UCSD-AML1 (cell line): ENCODE measurements at regions not wholly inside any gene's neighbourhood (a gene's known extent, or its start where the extent isn't known, plus 50 kb on each side); places are given as distances from the start of the nearest gene placed in this dataset.

Experiments used
- DNase-seq: peaks from one replicate; lab custom pipeline; 2025; ENCODE audit not compliant: unreplicated experiment; lab: John Stamatoyannopoulos, UW

DNA sequence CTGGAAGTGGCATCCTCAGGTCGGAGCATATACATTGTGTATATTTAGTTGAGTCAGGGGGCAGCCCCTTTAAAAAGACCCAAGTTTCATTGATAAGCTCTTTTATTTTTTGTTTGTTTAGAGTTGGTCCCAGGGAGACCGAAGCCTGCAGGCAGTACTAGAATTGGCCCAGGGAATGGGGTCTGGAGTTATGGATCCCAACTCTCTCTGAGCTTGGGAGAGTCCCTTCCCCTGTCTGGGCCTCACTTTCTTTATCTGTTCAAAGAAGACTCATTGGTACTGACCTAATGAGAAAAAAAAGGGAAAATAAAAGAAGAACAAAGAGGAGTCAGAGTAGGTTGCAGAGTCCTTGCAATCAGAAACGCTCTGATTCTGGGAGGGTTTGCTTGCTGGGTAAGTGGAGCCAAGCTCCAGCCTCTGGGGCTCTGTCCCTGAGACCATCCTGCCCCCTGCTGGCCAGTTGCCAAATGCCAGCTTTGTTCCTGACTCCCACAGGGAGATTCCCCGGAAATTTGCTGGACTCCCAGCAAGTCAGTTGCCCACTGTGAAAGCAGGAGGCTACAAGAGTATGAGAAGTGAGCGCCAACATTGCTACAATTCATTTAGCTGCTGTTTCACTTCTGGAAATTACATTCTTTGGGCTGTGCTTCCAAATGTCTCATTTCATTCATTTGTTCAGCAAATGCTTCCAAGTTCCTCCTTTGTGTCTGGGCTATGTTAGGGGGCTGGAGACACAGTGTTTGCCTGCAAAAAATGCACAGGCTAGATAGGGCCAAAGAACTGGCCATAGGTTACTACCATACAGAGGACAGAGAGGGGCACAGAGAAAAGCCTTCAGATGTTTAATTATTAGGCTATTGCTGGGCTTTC is 156.2 kb downstream of the MELK start:
- DNase-seq = peak; percentile 76

DNA sequence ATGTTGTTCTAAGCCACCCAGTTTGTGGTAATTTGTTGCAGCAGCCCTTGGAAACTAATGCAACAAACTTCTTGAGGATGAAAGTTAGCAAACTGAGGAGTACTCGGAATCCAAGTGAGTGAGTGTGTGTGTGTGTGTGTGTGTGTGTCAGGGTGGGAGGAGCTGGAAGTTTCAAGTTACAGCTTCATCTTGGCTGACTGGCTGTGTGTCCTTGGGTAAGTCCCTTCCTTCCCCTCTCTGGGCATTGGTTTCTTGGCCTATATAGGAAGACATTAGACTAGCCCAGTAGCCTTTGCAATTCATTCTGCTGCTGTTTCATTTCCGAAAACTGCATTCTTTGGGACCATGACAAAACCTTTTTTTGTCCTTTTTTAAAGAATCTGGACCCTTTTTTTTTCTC is 157.2 kb downstream of the MELK start:
- no peak for DNase-seq

GRCh38 chr9:36730414-36730813 is 157.7 kb downstream of the MELK start:
- no peak for DNase-seq

- no peak for DNase-seq
Observed at GRCh38 chr9:36731068-36731956, 158.6 kb downstream of the MELK start.

- DNase-seq = no peak
Observed at GRCh38 chr9:36734737-36735136, 162.0 kb downstream of the MELK start.

GRCh38 chr9:36736648-36737047 is 164.0 kb downstream of the MELK start:
- no peak for DNase-seq

GRCh38 chr9:36738318-36738976 is 165.8 kb downstream of the MELK start:
- DNase-seq = no peak

GRCh38 chr9:36739373-36740116 is 166.8 kb downstream of the MELK start:
- no peak for DNase-seq

- DNase-seq = no peak
Observed at GRCh38 chr9:36742264-36742663, 169.6 kb downstream of the MELK start.

GRCh38 chr9:36744678-36745077 is 172.0 kb downstream of the MELK start:
- no peak for DNase-seq

DNA sequence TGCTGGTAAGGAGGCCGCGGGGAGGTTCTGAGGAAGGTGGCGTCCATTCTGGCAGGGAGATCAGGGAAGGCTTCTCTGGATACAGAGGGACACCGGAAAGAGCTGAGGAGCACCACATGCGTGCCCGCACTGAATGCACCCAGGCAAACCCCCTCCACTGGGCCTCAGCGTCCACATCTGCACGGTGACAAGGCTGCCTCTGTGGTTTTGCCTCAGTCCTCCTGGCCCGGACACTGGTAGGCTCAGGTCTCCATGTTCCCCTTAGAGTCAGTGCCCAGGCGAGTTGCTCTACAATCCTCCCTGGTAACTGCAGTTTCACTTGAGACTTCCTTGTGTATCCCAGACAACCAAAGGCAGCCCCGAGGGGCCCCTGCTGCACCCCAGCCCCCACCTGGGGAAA is 173.3 kb downstream of the MELK start:
- no peak for DNase-seq

- no peak for DNase-seq
Observed at GRCh38 chr9:36746415-36746814, 173.7 kb downstream of the MELK start.

- DNase-seq = peak; percentile 56
Observed at GRCh38 chr9:36748322-36748899, 175.7 kb downstream of the MELK start.

DNA sequence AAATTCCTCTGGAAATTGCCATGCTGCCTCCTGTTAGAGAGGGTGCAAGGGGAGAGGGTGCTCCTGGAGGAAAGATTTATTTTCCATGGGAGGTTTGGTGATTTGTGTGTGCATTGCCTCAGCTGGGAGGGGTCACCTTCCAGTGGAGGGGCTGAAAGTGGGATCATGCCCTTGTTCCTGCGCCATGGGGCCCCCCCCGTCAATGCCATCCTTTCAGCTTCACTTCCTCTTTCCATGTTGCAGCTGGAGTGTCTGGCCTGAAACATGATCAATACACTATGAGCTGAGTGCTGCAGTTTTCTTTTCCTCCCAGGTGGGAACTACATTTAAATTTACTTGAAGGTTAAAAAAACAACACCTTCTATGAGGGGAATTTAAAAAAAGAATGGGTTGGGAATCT is 176.8 kb downstream of the MELK start:
- DNase-seq = no peak

- DNase-seq = no peak
Observed at GRCh38 chr9:36750630-36751029, 177.9 kb downstream of the MELK start.

DNA sequence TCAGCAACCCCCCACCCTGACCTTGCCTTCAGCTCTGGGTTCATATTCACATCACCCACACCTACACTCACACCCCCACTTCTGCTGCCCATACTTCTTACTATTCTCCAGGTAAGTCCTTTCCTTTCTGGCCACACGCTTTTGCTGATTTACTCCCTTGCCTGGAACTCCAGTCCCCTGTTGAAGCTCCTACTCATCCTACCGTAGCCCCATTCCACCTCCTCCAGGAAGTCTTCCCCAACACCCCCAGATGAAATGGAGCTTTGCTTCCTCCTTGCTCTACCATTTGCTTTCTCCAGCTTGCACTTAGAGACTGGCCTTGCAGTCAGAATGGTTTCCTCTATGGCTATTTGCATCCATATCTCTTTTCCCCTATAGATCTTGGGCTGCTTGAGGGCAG is 182.3 kb downstream of the MELK start:
- DNase-seq = no peak

DNA sequence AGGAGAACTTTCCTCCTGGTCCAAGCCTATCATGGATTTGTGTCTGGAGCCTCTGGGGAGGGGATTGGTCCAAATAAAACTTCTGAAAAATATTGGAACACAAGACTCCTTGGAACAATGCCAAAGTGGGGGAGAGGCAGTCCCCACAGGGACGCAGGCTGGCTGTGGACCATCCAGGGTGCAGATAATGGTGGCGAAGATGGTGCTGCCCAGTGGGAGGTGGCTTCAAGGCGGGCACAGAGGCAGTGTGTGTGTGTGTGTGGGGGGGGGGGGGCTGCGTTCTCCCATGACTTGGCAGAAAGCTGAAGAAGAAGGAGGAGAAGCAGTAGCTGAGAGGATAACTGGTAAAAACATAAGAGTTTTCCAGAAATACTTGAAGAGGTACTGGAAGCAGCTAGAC is 186.4 kb downstream of the MELK start:
- no peak for DNase-seq

- no peak for DNase-seq
Observed at GRCh38 chr9:36759976-36760375, 187.3 kb downstream of the MELK start.

GRCh38 chr9:36760667-36761420 is 188.1 kb downstream of the MELK start:
- no peak for DNase-seq

DNA sequence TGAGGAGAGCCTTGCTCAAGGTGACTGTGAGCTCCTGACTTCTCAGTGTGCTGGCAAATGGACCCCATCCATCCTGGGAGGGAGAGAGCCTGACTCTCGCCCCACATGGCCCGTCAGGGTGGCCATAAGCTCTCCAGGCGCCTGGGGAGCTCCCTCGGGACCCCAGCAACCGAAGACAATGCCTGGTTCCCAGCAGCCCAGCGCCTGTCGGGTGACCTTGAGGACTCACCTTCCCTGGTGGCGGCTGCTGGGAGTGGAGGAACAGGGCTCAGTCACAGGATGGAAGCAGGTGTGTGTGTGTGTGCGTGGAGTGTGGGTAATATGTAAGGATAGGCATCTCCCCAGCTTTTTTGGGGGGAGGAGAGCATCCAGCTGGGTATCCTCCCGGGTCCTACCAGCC is 190.3 kb downstream of the MELK start:
- DNase-seq = no peak
